Hematopoietic multipotent progenitor cell treated with erythropoietin and hydrocortisone succinate and interleukin-3 and kit ligand, for 8 days (in vitro differentiated cells): ENCODE measurements at regions not wholly inside any gene's neighbourhood (a gene's known extent, or its start where the extent isn't known, plus 50 kb on each side); places are given as distances from the start of the nearest gene placed in this dataset.
"Not testable (repeated sequence)": the region's sequence is repeated elsewhere in the genome, so short reads cannot be mapped to it uniquely, and the experiment has no call there.

Experiments
- DNase-seq: peaks from one replicate; pipeline ENCODE4 v3.0.0-alpha.2; 2015

- DNase-seq: not testable (repeated sequence)
These were observed 144.7 kb upstream of the CRYM start for GRCh38 chr16:21422824-21423223.

DNA sequence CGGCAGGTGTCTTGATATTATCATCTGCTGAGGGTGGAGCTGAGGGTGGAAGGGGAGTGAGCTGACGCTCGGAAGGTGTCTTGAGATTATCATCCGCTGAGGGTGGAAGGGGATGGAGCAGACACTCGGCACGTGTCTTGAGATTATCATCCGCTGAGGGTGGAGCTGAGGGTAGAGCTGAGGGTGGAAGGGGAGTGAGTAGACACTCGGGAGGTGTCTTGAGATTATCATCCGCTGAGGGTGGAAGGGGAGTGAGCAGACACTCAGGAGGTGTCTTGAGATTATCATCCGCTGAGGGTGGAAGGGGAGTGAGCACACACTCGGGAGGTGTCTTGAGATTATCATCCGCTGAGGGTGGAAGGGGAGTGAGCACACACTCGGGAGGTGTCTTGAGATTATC lies 126.6 kb upstream of the CRYM start:
- not testable (repeated sequence) for DNase-seq

- DNase-seq: not testable (repeated sequence)
These were observed 119.8 kb upstream of the CRYM start for GRCh38 chr16:21397866-21398265.

DNA sequence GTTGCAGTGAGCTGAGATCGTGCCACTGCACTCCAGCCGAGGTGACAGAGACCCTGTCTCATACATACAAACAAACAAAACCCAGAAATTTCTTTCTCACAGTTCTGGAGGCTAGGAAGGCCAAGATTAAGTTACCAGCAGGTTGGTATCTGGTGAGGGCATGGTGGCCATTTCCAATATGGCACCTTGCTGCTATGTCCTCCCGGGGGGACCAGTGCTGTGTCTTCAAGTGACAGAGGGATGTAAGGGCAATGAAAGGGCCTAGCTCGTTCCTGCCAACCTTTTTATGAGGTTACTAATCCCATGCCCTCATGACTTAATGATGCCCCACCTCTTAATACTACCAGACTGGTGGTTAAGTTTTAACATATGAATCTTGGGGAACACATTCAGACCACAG lies 118.5 kb upstream of the CRYM start:
- not testable (repeated sequence) for DNase-seq

DNA sequence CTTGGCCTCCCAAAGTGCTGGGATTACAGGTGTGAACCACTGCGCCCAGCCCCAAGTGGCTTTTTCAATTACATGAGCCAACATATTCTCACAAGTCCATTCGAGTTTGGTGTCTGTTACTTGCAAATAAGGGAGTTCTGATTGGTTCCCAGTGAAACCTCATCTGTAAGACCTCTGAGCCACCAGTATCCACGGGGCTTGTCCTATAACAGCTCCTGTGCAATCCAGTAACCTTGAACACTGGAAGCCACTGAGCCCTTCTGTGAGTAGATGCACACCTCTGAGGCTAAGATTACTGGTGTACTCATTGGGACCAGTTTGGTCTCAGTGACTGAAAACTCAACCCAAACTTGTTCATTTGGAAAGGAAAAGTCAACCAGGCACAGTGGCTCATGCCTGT lies 112.5 kb upstream of the CRYM start:
- DNase-seq: not testable (repeated sequence)

- DNase-seq: not testable (repeated sequence)
These were observed 111.8 kb upstream of the CRYM start for GRCh38 chr16:21389860-21390259.

- DNase-seq: not testable (repeated sequence)
These were observed 109.7 kb upstream of the CRYM start for GRCh38 chr16:21387757-21388156.

DNA sequence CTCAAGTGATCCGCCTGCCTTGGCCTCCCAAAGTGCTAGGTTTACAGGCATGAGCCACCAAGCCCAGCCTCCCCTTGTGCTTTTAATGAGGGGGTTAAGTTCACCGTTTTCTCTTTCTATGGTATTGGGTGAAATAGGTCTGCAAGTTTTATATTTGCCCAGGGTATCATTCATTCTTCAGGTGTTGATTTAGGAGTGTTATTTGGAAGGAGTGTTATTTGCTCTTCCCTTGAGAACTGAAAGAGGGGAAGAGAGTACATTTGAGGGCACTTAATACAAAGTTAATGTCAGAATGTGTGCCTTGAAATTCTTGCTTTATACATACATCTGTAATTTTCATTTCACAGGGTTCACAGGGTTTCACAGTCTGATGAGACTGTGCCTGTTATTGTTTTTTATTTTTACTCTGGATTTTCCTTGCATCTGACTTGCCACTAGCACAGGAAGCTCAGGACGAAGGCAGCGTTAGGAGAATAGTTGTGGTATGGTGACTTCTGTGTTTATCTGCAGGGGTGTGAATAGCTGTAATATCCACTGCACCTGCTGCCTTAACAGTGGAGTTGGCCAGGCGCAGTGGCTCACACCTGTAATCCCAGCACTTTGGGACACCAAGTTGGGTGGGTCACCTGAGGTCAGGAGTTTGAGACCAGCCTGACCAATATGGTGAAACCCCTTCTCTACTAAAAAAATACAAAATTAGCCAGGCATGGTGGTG lies 108.3 kb upstream of the CRYM start:
- not testable (repeated sequence) for DNase-seq

GRCh38 chr16:21383682-21384081 lies 105.6 kb upstream of the CRYM start:
- not testable (repeated sequence) for DNase-seq

DNA sequence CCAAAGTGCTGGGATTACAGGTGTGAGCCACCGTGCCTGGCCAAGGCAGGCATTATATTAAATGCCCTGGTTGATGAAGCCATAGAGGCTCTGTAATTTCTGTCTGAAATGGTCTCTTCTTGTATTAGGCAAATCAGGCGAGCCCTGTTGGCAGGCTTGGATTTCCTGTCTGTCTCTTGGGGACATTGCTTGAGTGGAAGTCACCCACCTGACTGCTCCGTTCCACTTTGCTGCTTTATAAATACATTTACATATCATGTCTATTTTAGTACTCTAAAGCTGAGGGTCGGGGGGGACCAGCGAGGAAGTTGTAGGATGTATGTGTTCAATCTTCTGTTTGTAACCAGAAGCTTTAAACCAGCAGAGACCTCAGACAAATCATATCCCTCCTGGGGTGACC lies 101.6 kb upstream of the CRYM start:
- not testable (repeated sequence) for DNase-seq

GRCh38 chr16:21376196-21376899 lies 98.3 kb upstream of the CRYM start:
- DNase-seq: not testable (repeated sequence)

DNA sequence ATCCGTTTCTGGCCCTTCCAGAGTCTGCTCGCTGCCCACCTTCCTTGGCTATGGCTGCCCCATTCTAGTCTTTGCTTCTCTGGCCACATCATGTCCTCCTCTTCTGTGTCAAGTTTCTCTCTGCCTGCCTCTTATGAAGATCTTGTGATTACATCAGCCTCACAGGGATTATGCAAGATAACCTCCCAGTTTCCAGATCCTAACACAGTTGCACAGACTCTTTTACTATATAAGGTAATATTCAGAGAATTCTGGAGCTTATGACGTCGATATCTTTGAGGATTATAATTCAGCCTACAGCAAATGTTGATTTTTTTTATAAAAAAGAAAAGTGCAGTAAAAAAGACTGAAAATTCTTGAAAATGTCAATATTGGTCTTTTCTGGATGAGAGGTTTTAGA lies 97.2 kb upstream of the CRYM start:
- not testable (repeated sequence) for DNase-seq

DNA sequence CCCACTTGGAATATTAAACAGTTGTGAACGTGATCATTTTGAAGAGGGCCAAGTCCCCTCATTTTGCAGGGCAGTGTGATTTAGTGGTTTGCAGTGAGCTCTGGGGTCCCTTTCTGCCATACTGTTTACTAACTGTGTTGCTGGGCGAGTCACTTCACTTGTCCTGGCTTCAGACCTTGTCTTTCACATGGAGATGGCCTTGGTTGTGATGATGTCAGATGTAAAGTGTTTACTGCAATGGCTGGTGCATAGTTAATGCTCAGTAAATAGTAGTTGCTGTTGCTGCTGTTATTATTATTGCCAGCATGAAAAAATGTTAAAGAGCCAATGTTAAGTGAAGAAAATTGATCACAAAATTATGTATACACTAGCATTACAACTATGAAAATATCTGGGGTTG lies 95.4 kb upstream of the CRYM start:
- not testable (repeated sequence) for DNase-seq

- DNase-seq: not testable (repeated sequence)
These were observed 94.8 kb upstream of the CRYM start for GRCh38 chr16:21372862-21373261.

GRCh38 chr16:21372162-21372835 lies 94.2 kb upstream of the CRYM start:
- not testable (repeated sequence) for DNase-seq

GRCh38 chr16:21370791-21371190 lies 92.7 kb upstream of the CRYM start:
- not testable (repeated sequence) for DNase-seq

GRCh38 chr16:21368973-21369942 lies 91.2 kb upstream of the CRYM start:
- DNase-seq: not testable (repeated sequence)

DNA sequence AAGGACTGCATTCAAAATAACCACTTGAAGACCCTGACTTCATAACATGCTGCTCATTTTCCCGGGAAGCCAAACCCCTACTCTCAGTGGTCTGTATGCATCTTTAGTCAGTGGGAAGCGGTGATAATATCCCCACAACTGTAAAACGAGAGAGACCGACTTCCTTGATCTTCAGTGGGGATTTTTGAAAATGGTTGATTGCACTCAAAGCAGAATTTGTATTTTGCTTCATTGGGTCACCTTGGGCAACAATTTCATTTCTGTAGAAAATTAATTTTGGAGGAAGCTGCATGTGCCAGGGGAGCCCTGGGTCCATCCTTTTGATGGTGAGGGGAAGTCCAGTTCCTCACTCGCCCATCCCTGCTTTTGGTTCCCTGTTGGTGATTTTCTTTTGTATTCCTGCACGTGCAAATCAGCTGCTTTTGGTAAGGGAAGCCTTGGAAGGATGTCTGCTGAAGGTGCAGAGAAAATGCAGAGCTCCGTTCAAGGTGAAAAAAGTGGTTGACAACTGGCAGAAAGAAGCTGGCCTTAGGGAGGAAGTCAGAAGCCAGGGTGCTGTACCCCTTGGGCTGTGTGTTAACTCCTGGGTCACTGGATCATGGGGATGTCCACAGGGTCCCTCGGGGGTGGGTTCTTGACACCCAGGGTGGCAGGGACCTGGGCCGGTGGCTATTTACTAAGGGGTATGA lies 89.8 kb upstream of the CRYM start:
- DNase-seq: not testable (repeated sequence)

DNA sequence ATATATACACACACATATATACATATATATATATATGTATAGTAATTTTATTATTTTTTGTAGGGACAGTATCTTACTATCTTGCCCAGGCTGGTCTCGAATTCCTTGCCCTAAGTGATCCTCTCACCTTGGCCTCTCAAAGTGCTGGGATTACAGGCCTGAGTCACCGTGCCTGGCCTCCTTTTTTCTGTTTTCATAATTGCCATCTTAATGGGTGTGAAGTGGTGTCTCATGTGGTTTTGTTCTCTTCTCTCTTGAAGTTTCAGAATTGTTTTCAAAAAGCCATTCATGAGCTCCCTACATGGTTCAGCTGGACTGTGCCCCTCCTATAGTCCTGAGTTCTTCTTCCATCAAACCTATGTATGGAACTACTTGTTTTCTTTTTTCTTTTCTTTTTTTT lies 88.9 kb upstream of the CRYM start:
- not testable (repeated sequence) for DNase-seq

GRCh38 chr16:21365541-21365940 lies 87.5 kb upstream of the CRYM start:
- not testable (repeated sequence) for DNase-seq

GRCh38 chr16:21363550-21364223 lies 85.6 kb upstream of the CRYM start:
- DNase-seq: not testable (repeated sequence)
